ENCODE measurements at regions not wholly inside any gene's neighbourhood (a gene's known extent, or its start where the extent isn't known, plus 50 kb on each side); places are given as distances from the start of the nearest gene placed in this dataset.
"Not testable (repeated sequence)": the region's sequence is repeated elsewhere in the genome, so short reads cannot be mapped to it uniquely, and the experiment has no call there.

DNA sequence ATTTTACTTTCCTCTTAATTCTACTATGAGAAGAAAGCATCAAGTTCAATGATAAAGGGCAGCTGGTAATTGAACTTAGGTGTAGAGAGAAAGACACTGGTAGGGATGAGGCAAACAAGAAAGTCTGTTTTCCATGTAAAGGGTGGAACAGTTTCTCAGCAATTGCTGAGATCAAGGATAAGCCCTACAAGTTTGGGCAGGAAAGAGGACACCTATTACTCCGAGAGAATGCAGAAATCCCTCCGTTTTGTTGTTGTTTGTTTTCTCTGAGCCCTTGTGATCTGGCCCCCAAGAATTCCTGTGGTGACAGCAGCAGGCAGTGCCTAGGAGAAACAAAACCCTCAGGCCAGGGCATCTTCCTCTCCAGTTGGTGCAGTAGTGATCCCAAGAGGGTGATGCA lies 324.7 kb downstream of the SPATA31A6 start:
- not testable (repeated sequence) for TF ChIP-seq CTCF (IDR thresholded peaks at IDR 0.05; ENCODE audit: extremely low read depth in 1 of 2, insufficient read depth in 1 of 2, low read depth in 1 of 2, low read length in 2 of 2); POLR2A (IDR thresholded peaks at IDR 0.05; ENCODE audit: low read depth, low read length); EZH2 (IDR thresholded peaks at IDR 0.05; ENCODE audit: borderline replicate concordance, low read depth, low read length, severe bottlenecking); POLR2AphosphoS5 (IDR thresholded peaks at IDR 0.05; ENCODE audit: insufficient read depth, low read depth, low read length)
- TF ChIP-seq, protein P1, sequence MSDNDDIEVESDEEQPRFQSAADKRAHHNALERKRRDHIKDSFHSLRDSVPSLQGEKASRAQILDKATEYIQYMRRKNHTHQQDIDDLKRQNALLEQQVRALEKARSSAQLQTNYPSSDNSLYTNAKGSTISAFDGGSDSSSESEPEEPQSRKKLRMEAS (IDR thresholded peaks at IDR 0.05; ENCODE audit: insufficient read depth, insufficient read length) = not testable (repeated sequence)
